Left renal cortex interstitium (tissue), 4 donors: ENCODE measurements at regions not wholly inside any gene's neighbourhood (a gene's known extent, or its start where the extent isn't known, plus 50 kb on each side); places are given as distances from the start of the nearest gene placed in this dataset.

Experiments
- DNase-seq, 4 donors: peaks; one replicate each; pipeline ENCODE4 v3.0.0-alpha.2; 2013; ENCODE audit warnings: low read depth in 4 of 4, low spot score in 2 of 4, missing footprints in 1 of 4

- no peak for DNase-seq
Observed at GRCh38 chr16:64317601-64318000, 804.3 kb downstream of the CDH11 start.

- DNase-seq, result no peak
Observed at GRCh38 chr16:64313726-64314125, 808.1 kb downstream of the CDH11 start.

GRCh38 chr16:64312980-64313379, 808.9 kb downstream of the CDH11 start:
- DNase-seq, result no peak

GRCh38 chr16:64312292-64312691, 809.6 kb downstream of the CDH11 start:
- DNase-seq, result no peak

GRCh38 chr16:64311241-64311640, 810.6 kb downstream of the CDH11 start:
- DNase-seq, result no peak

- DNase-seq, result no peak
Observed at GRCh38 chr16:64309398-64310110, 812.3 kb downstream of the CDH11 start.

GRCh38 chr16:64308721-64309120, 813.1 kb downstream of the CDH11 start:
- no peak for DNase-seq

- DNase-seq, result no peak
Observed at GRCh38 chr16:64307431-64307830, 814.4 kb downstream of the CDH11 start.

- no peak for DNase-seq
Observed at GRCh38 chr16:64305663-64306062, 816.2 kb downstream of the CDH11 start.

- no peak for DNase-seq
Observed at GRCh38 chr16:64304951-64305350, 816.9 kb downstream of the CDH11 start.

- no peak for DNase-seq
Observed at GRCh38 chr16:64304396-64304795, 817.5 kb downstream of the CDH11 start.

GRCh38 chr16:64297863-64298600, 823.8 kb downstream of the CDH11 start:
- DNase-seq, result no peak

GRCh38 chr16:64295466-64295865, 826.4 kb downstream of the CDH11 start:
- DNase-seq, result no peak

GRCh38 chr16:64292953-64293352, 828.9 kb downstream of the CDH11 start:
- DNase-seq, result no peak

GRCh38 chr16:64292161-64292560, 829.7 kb downstream of the CDH11 start:
- DNase-seq, result no peak

GRCh38 chr16:64290461-64290860, 831.4 kb downstream of the CDH11 start:
- no peak for DNase-seq

- no peak for DNase-seq
Observed at GRCh38 chr16:64287655-64288528, 834.0 kb downstream of the CDH11 start.

GRCh38 chr16:64282181-64282580, 839.7 kb downstream of the CDH11 start:
- no peak for DNase-seq

GRCh38 chr16:64280317-64280716, 841.5 kb downstream of the CDH11 start:
- no peak for DNase-seq

GRCh38 chr16:64278196-64278595, 843.7 kb downstream of the CDH11 start:
- no peak for DNase-seq

- no peak for DNase-seq
Observed at GRCh38 chr16:64276646-64277045, 845.2 kb downstream of the CDH11 start.
